MCF 10A (cell line): ENCODE measurements at regions not wholly inside any gene's neighbourhood (a gene's known extent, or its start where the extent isn't known, plus 50 kb on each side); places are given as distances from the start of the nearest gene placed in this dataset.
A peak's percentile ranks its signal among the peaks of the same experiment; 100 is the strongest.

ENCODE experiments used
- BruUV-seq: library from RNA; stranded (reverse); fragments of 400-500 nt; replicated peaks from 2 replicates; lab custom pipeline; 2021; lab: Mats Ljungman, UMichigan
- CTCF ChIA-PET: fragments of 300-600 bp; sonication (Branson Sonifier 250); formaldehyde crosslinking; extraction: SDS; loops from one replicate; lab custom pipeline; 2021; ENCODE audit warnings: antibody characterized with exemption, inconsistent platforms; lab: Yijun Ruan, JAX
- POLR2A ChIA-PET: fragments of 300-600, 350-650 bp; sonication (Branson Sonifier 250); formaldehyde crosslinking; extraction: SDS; loops from one replicate; lab custom pipeline; 2020; ENCODE audit warnings: antibody characterized with exemption, inconsistent platforms; lab: Yijun Ruan, JAX
- DNase-seq: peaks from one replicate; pipeline ENCODE4 v3.0.0-alpha.2; 2018; ENCODE audit not compliant: unreplicated experiment
- H3K27ac Mint-ChIP-seq: one replicate; pipeline ENCODE4 v1.8.0; 2022; ENCODE audit warnings: mild to moderate bottlenecking, low read depth, mixed read lengths; ENCODE audit not compliant: unreplicated experiment
- H3K27me3 Mint-ChIP-seq: one replicate; pipeline ENCODE4 v1.8.0; 2022; ENCODE audit warnings: mixed read lengths; ENCODE audit not compliant: insufficient read depth, unreplicated experiment
- H3K36me3 Mint-ChIP-seq: one replicate; pipeline ENCODE4 v1.8.0; 2022; ENCODE audit warnings: mild to moderate bottlenecking, moderate library complexity, mixed read lengths; ENCODE audit not compliant: insufficient read depth, unreplicated experiment
- H3K4me1 Mint-ChIP-seq: one replicate; pipeline ENCODE4 v1.8.0; 2022; ENCODE audit warnings: mixed read lengths; ENCODE audit not compliant: insufficient read depth, unreplicated experiment
- H3K4me3 Mint-ChIP-seq: one replicate; pipeline ENCODE4 v1.8.0; 2022; ENCODE audit warnings: mild to moderate bottlenecking, moderate library complexity, mixed read lengths; ENCODE audit not compliant: unreplicated experiment
- H3K9me3 Mint-ChIP-seq: one replicate; pipeline ENCODE4 v1.8.0; 2022; ENCODE audit warnings: mixed read lengths; ENCODE audit not compliant: unreplicated experiment
- intact Hi-C: fragments of 100-400 bp; cut with micrococcal nuclease; formaldehyde crosslinking; loops from 2 replicates; pipeline ENCODE4 v1.14.1; 2022
- TF ChIP-seq, protein P1 (sequence below): fragments of 200-600 bp; IDR thresholded peaks from one replicate; pipeline ENCODE4 v1.8.0; 2022; ENCODE audit warnings: antibody characterized with exemption, mild to moderate bottlenecking; ENCODE audit not compliant: unreplicated experiment

DNA sequence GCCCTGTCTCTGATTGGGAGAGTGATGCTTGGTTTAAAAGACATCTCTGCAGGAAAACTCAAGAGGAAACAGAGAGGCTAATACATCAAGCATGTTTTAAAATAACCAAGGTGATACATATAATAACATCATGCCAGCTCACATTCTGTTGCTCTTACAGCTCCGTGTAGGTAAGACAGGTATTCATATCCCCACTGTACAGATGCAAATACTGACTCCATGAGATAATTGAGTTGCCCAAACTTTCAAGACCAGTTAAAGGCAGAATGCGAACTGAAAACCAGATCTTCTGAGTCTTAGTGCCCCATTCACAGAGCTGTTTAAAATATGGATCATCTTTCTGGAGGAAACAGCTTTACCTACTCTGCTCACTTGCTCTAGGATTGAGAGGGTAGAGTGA, 214.0 kb downstream of the PIK3R1 start:
- CTCF ChIA-PET = no interaction called here
- Mint-ChIP-seq H3K9me3 (no peaks in the 10 kb centered on the region), H3K27ac (no peak overlapping the region), H3K27me3 (no peaks in the 10 kb centered on the region), H3K4me1 (peaks cover 43% of the 10 kb centered on the region), H3K4me3 (no peak overlapping the region), H3K36me3 (no peaks in the 10 kb centered on the region)
- POLR2A ChIA-PET = interaction anchor here (1.2 to 1.4 kb wide), 2 partner anchors 10 to 11 kb away, joined by 3 read pairs; no protein-coding TSS in a partner anchor
- TF ChIP-seq, protein P1, sequence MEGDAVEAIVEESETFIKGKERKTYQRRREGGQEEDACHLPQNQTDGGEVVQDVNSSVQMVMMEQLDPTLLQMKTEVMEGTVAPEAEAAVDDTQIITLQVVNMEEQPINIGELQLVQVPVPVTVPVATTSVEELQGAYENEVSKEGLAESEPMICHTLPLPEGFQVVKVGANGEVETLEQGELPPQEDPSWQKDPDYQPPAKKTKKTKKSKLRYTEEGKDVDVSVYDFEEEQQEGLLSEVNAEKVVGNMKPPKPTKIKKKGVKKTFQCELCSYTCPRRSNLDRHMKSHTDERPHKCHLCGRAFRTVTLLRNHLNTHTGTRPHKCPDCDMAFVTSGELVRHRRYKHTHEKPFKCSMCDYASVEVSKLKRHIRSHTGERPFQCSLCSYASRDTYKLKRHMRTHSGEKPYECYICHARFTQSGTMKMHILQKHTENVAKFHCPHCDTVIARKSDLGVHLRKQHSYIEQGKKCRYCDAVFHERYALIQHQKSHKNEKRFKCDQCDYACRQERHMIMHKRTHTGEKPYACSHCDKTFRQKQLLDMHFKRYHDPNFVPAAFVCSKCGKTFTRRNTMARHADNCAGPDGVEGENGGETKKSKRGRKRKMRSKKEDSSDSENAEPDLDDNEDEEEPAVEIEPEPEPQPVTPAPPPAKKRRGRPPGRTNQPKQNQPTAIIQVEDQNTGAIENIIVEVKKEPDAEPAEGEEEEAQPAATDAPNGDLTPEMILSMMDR = no peak
- no peak for DNase-seq
- intact Hi-C loops = no loop called here
- BruUV-seq = no TSS peak

DNA sequence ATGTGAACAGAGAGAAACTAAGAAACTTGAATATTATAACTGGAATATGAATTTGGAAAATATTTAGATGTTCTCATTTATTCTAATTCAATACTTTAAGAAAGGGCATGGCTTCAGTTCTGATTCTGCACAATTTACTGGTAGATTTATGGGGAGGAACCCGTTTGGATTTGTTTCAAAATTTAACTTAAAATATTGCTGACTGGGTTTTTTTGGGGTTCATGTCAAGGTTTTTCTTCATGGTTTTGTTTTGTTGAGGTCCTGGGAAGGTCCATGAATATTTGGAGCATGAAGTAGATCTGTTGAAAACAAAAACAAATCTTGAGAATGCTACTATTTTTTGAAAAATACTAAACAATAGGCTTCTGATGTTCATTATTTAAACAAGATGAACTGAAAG, 214.7 kb downstream of the PIK3R1 start:
- BruUV-seq = no TSS peak
- Mint-ChIP-seq H3K4me1 (peaks cover 39% of the 10 kb centered on the region), H3K27ac (no peak overlapping the region), H3K27me3 (no peaks in the 10 kb centered on the region), H3K9me3 (no peaks in the 10 kb centered on the region), H3K4me3 (no peak overlapping the region), H3K36me3 (no peaks in the 10 kb centered on the region)
- DNase-seq = no peak
- POLR2A ChIA-PET = interaction anchor here (1.0 to 1.4 kb wide), 3 partner anchors 9 to 12 kb away, joined by 3 read pairs; no protein-coding TSS in a partner anchor
- CTCF ChIA-PET = interaction anchor here (0.7 to 1.1 kb wide), 2 partner anchors 143 to 577 kb away, joined by 3 to 4 read pairs; no protein-coding TSS in a partner anchor
- TF ChIP-seq, protein P1 = no peak
- intact Hi-C loops = loop anchor here (5.0 kb wide), 1 partner anchor 98 kb away; no protein-coding TSS in a partner anchor

DNA sequence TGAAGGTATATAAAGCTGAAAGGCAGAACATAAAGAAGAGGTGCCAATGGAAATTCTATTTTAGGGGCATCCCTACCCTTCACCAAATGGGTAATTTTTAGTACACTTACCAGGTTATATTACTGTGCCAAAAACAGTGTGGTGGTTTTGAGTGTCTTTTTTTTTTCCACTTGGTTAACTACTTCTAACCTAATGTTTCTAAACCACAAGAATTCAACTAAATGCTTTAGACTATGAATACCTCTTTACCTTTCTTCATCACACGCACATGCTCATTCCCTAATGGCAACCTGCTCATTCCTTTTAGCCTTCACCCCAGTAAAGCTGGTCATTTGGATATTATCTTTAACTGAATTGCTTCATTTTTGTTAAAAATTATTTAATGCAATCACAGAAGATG, 215.6 kb downstream of the PIK3R1 start:
- TF ChIP-seq, protein P1 = no peak

DNA sequence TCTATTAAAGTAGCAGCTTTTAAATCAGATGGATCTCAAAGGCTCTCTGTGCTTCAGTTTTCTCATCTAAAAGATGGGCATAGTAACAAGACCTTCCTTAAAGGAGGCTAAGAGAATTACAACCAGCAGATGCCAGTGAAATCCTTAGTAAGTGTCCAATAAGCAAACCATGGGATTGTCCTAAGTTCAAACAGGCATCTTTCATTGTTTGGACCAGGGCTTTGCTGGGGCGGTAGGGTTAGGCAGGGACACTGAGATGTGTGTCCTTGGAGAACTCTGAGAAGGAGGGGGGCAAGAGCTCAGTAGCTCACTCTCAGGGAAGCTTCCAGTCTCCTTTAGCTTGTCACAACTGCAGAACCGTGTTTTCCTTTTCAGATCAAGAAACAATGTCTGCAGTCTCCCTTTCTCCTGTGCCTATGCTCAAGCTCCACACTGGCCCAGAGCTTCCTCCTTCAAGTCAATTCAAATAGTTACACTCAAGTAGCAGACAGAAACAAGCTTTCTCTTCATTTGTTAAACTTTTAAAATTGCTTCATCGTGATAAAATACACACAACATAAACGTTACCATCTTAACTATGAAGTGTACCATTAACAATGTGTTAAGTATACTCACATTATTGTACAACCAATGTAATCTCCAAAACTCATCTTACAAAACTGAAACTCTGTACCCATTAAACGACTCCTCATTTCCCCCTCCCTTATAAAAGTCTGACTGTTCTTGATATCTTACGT, 216.2 kb downstream of the PIK3R1 start:
- CTCF ChIA-PET = interaction anchor here (1.1 to 1.5 kb wide), 3 partner anchors 13 to 145 kb away, joined by 3 to 4 read pairs (median 4); no protein-coding TSS in a partner anchor
- POLR2A ChIA-PET = interaction anchor here (1.0 to 1.2 kb wide), 2 partner anchors 10 to 21 kb away, joined by 3 read pairs; no protein-coding TSS in a partner anchor
- peaks cover 31% of the 10 kb centered on the region for H3K4me1 Mint-ChIP-seq
- peak overlapping the region; percentile 46 for H3K27ac Mint-ChIP-seq
- H3K4me3 Mint-ChIP-seq = no peak overlapping the region
- intact Hi-C loops = loop anchor here (5.0 kb wide), 1 partner anchor 99 kb away; no protein-coding TSS in a partner anchor
- TF ChIP-seq, protein P1 = no peak
- H3K27me3 Mint-ChIP-seq = no peaks in the 10 kb centered on the region
- H3K36me3 Mint-ChIP-seq = no peaks in the 10 kb centered on the region
- no peak for DNase-seq
- no TSS peak for BruUV-seq
- no peaks in the 10 kb centered on the region for H3K9me3 Mint-ChIP-seq

More for the DNA sequence above, 215.6 kb downstream of the PIK3R1 start:
- POLR2A ChIA-PET = interaction anchor here (1.0 to 1.2 kb wide), 2 partner anchors 10 to 21 kb away, joined by 3 read pairs; no protein-coding TSS in a partner anchor
- Mint-ChIP-seq H3K27me3 (no peaks in the 10 kb centered on the region), H3K36me3 (no peaks in the 10 kb centered on the region), H3K4me3 (no peak overlapping the region), H3K27ac (peak overlapping the region; percentile 46), H3K4me1 (peaks cover 35% of the 10 kb centered on the region), H3K9me3 (no peaks in the 10 kb centered on the region)
- no TSS peak for BruUV-seq
- no peak for DNase-seq
- intact Hi-C loops = loop anchor here (5.0 kb wide), 1 partner anchor 99 kb away; no protein-coding TSS in a partner anchor
- CTCF ChIA-PET = interaction anchor here (1.1 to 1.5 kb wide), 3 partner anchors 12 to 144 kb away, joined by 3 to 4 read pairs (median 4); no protein-coding TSS in a partner anchor
